NCI-H748 treated with DMSO at 0.1 percent for 48 hours (cell line): ENCODE measurements at regions not wholly inside any gene's neighbourhood (a gene's known extent, or its start where the extent isn't known, plus 50 kb on each side); places are given as distances from the start of the nearest gene placed in this dataset.
A peak's percentile ranks its signal among the peaks of the same experiment; 100 is the strongest.
"Not testable (repeated sequence)": the region's sequence is repeated elsewhere in the genome, so short reads cannot be mapped to it uniquely, and the experiment has no call there.

Experiments used
- DNase-seq: peaks from one replicate; lab custom pipeline; 2025; lab: John Stamatoyannopoulos, UW

GRCh38 chr4:156408749-156409148, 455.1 kb upstream of the CTSO start:
- DNase-seq, result no peak

GRCh38 chr4:156401371-156401770, 447.7 kb upstream of the CTSO start:
- DNase-seq, result no peak

GRCh38 chr4:156396534-156396933, 442.9 kb upstream of the CTSO start:
- DNase-seq, result no peak

GRCh38 chr4:156391325-156391653, 437.6 kb upstream of the CTSO start:
- no peak for DNase-seq

- DNase-seq, result no peak
Measured at GRCh38 chr4:156390599-156391324, 437.1 kb upstream of the CTSO start.

GRCh38 chr4:156388826-156389225, 435.2 kb upstream of the CTSO start:
- DNase-seq, result no peak

GRCh38 chr4:156378033-156378665, 424.5 kb upstream of the CTSO start:
- DNase-seq, result peak; percentile 7

GRCh38 chr4:156377036-156377710, 423.5 kb upstream of the CTSO start:
- DNase-seq, result no peak

- no peak for DNase-seq
Measured at GRCh38 chr4:156374894-156375293, 421.2 kb upstream of the CTSO start.

GRCh38 chr4:156374069-156374468, 420.4 kb upstream of the CTSO start:
- peak; percentile 45 for DNase-seq

- not testable (repeated sequence) for DNase-seq
Measured at GRCh38 chr4:156367502-156367901, 413.8 kb upstream of the CTSO start.

- DNase-seq, result no peak
Measured at GRCh38 chr4:156362581-156362980, 408.9 kb upstream of the CTSO start.

- no peak for DNase-seq
Measured at GRCh38 chr4:156347412-156348075, 393.9 kb upstream of the CTSO start.

GRCh38 chr4:156346959-156347385, 393.3 kb upstream of the CTSO start:
- DNase-seq, result no peak

- no peak for DNase-seq
Measured at GRCh38 chr4:156344397-156344796, 390.7 kb upstream of the CTSO start.

- DNase-seq, result no peak
Measured at GRCh38 chr4:156336511-156336910, 382.8 kb upstream of the CTSO start.

GRCh38 chr4:156335721-156336120, 382.1 kb upstream of the CTSO start:
- DNase-seq, result no peak

GRCh38 chr4:156330436-156331031, 376.9 kb upstream of the CTSO start:
- DNase-seq, result no peak

GRCh38 chr4:156329779-156330178, 376.1 kb upstream of the CTSO start:
- peak; percentile 31 for DNase-seq

GRCh38 chr4:156328882-156329281, 375.2 kb upstream of the CTSO start:
- no peak for DNase-seq

GRCh38 chr4:156326246-156326645, 372.6 kb upstream of the CTSO start:
- DNase-seq, result no peak

- DNase-seq, result no peak
Measured at GRCh38 chr4:156322592-156322991, 368.9 kb upstream of the CTSO start.
